OCI-LY1 (cell line): ENCODE measurements at regions not wholly inside any gene's neighbourhood (a gene's known extent, or its start where the extent isn't known, plus 50 kb on each side); places are given as distances from the start of the nearest gene placed in this dataset.

ENCODE experiments used
- CTCF ChIP-seq: fragments of 200-600 bp; sonication (generic), shearing (Covaris generic); IDR thresholded peaks from 2 replicates; pipeline ENCODE4 v1.5.1; 2017; ENCODE audit warnings: mild to moderate bottlenecking, antibody characterized with exemption, low read length, moderate library complexity, mixed read lengths
- EZH2 ChIP-seq: fragments of 200-600 bp; sonication (generic), shearing (Covaris generic); IDR thresholded peaks from 2 replicates; pipeline ENCODE4 v1.8.0; 2017; ENCODE audit warnings: borderline replicate concordance, mixed run types, mild to moderate bottlenecking, antibody characterized with exemption, low read length, moderate library complexity, mixed read lengths

- TF ChIP-seq CTCF, result no peak
- TF ChIP-seq EZH2, result no peak
These were observed 268.1 kb downstream of the SEC16B start for GRCh38 chr1:177701654-177702353.
